ENCODE measurements at regions not wholly inside any gene's neighbourhood (a gene's known extent, or its start where the extent isn't known, plus 50 kb on each side); places are given as distances from the start of the nearest gene placed in this dataset.

GRCh38 chr13:80059789-80060188 lies 281.1 kb downstream of the SPRY2 start:
- POLR2A ChIA-PET = interaction anchor here (0.6 kb wide), 1 partner anchor 82 kb away, joined by 7 read pairs; no protein-coding TSS in a partner anchor
- H3K4me3 ChIP-seq (ENCODE audit: low read depth, low read length) = no peak overlapping the region
- no peaks in the 10 kb centered on the region for H3K27me3 ChIP-seq (ENCODE audit: control insufficient read depth, insufficient read depth, low read length)
- H3K9me3 ChIP-seq (ENCODE audit: control insufficient read depth, insufficient read depth, low read length) = no peaks in the 10 kb centered on the region
- CTCF ChIA-PET = no interaction called here
- no peak for TF ChIP-seq CTCF (IDR thresholded peaks at IDR 0.05; ENCODE audit: low read depth, low read length)
- DNase-seq (ENCODE audit: low read depth, low spot score) = no peak
- no peak overlapping the region for H3K27ac ChIP-seq (ENCODE audit: low read depth, low read length)

GRCh38 chr13:80058626-80059025 lies 282.3 kb downstream of the SPRY2 start:
- POLR2A ChIA-PET = no interaction called here
- Histone ChIP-seq H3K9me3 (ENCODE audit: control insufficient read depth, insufficient read depth, low read length) (no peaks in the 10 kb centered on the region), H3K27me3 (ENCODE audit: control insufficient read depth, insufficient read depth, low read length) (no peaks in the 10 kb centered on the region), H3K27ac (ENCODE audit: low read depth, low read length) (no peak overlapping the region), H3K4me3 (ENCODE audit: low read depth, low read length) (no peak overlapping the region)
- no peak for DNase-seq (ENCODE audit: low read depth, low spot score)
- CTCF ChIA-PET = no interaction called here
- TF ChIP-seq CTCF (IDR thresholded peaks at IDR 0.05; ENCODE audit: low read depth, low read length) = no peak

GRCh38 chr13:80055847-80056246 lies 285.1 kb downstream of the SPRY2 start:
- Histone ChIP-seq H3K27ac (ENCODE audit: low read depth, low read length) (no peak overlapping the region), H3K9me3 (ENCODE audit: control insufficient read depth, insufficient read depth, low read length) (peaks cover 2% of the 10 kb centered on the region; the same call in 1 of the 2 replicates), H3K27me3 (ENCODE audit: control insufficient read depth, insufficient read depth, low read length) (no peaks in the 10 kb centered on the region), H3K4me3 (ENCODE audit: low read depth, low read length) (no peak overlapping the region)
- ChIA-PET CTCF (no interaction called here), POLR2A (no interaction called here)
- TF ChIP-seq CTCF (IDR thresholded peaks at IDR 0.05; ENCODE audit: low read depth, low read length) = no peak
- DNase-seq (ENCODE audit: low read depth, low spot score) = no peak

GRCh38 chr13:80054806-80055205 lies 286.1 kb downstream of the SPRY2 start:
- TF ChIP-seq CTCF (IDR thresholded peaks at IDR 0.05; ENCODE audit: low read depth, low read length) = no peak
- H3K9me3 ChIP-seq (ENCODE audit: control insufficient read depth, insufficient read depth, low read length) = peaks cover 2% of the 10 kb centered on the region; the same call in 1 of the 2 replicates
- no peaks in the 10 kb centered on the region for H3K27me3 ChIP-seq (ENCODE audit: control insufficient read depth, insufficient read depth, low read length)
- H3K4me3 ChIP-seq (ENCODE audit: low read depth, low read length) = no peak overlapping the region
- POLR2A ChIA-PET = no interaction called here
- no peak overlapping the region for H3K27ac ChIP-seq (ENCODE audit: low read depth, low read length)
- DNase-seq (ENCODE audit: low read depth, low spot score) = no peak
- CTCF ChIA-PET = no interaction called here

GRCh38 chr13:80052286-80052685 lies 288.6 kb downstream of the SPRY2 start:
- H3K9me3 ChIP-seq (ENCODE audit: control insufficient read depth, insufficient read depth, low read length) = peaks cover 2% of the 10 kb centered on the region; the same call in 1 of the 2 replicates
- ChIA-PET CTCF (no interaction called here), POLR2A (no interaction called here)
- DNase-seq (ENCODE audit: low read depth, low spot score) = no peak
- H3K27me3 ChIP-seq (ENCODE audit: control insufficient read depth, insufficient read depth, low read length) = no peaks in the 10 kb centered on the region
- no peak for TF ChIP-seq CTCF (IDR thresholded peaks at IDR 0.05; ENCODE audit: low read depth, low read length)
- H3K27ac ChIP-seq (ENCODE audit: low read depth, low read length) = no peak overlapping the region
- no peak overlapping the region for H3K4me3 ChIP-seq (ENCODE audit: low read depth, low read length)

Measured in AG04450 (cell line).